ENCODE measurements at regions not wholly inside any gene's neighbourhood (a gene's known extent, or its start where the extent isn't known, plus 50 kb on each side); places are given as distances from the start of the nearest gene placed in this dataset.

DNA sequence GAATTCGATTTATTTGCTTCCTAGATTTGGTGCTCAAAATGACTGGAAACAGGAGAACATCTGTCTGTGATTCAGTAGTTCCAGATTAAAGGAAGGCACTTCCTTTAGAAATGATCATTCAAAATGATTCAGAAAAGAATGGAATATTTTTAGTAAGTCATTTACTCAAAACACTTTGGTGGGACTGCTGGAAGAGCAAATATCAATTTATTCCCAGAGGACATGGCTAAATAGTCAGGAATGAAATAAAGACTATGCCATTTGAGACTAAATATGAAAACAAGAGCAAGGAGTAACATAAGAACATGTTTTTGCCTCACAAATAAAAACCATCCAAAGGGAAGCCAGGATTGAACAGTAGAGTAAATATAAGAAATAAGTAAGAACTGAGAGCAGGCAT is 138.6 kb upstream of the RASA1 start:
- TF ChIP-seq POLR2A (IDR thresholded peaks at IDR 0.05) (no peak), POLR2AphosphoS5 (IDR thresholded peaks at IDR 0.05) (no peak)
- TF ChIP-seq, protein P1, sequence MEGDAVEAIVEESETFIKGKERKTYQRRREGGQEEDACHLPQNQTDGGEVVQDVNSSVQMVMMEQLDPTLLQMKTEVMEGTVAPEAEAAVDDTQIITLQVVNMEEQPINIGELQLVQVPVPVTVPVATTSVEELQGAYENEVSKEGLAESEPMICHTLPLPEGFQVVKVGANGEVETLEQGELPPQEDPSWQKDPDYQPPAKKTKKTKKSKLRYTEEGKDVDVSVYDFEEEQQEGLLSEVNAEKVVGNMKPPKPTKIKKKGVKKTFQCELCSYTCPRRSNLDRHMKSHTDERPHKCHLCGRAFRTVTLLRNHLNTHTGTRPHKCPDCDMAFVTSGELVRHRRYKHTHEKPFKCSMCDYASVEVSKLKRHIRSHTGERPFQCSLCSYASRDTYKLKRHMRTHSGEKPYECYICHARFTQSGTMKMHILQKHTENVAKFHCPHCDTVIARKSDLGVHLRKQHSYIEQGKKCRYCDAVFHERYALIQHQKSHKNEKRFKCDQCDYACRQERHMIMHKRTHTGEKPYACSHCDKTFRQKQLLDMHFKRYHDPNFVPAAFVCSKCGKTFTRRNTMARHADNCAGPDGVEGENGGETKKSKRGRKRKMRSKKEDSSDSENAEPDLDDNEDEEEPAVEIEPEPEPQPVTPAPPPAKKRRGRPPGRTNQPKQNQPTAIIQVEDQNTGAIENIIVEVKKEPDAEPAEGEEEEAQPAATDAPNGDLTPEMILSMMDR (IDR thresholded peaks at IDR 0.05), result no peak

Measured in breast epithelium (tissue), 3 donors.